Neural progenitor cell (in vitro differentiated cells): ENCODE measurements at regions not wholly inside any gene's neighbourhood (a gene's known extent, or its start where the extent isn't known, plus 50 kb on each side); places are given as distances from the start of the nearest gene placed in this dataset.
A peak's percentile ranks its signal among the peaks of the same experiment; 100 is the strongest.

Experiments used
- DNase-seq: peaks from one replicate; pipeline ENCODE4 v3.0.0-alpha.2; 2016; ENCODE audit warnings: low spot score
- H2AFZ ChIP-seq: fragments of 200-600 bp; sonication (generic); replicated peaks from 2 replicates; pipeline ENCODE4 v1.6.1; 2016; ENCODE audit warnings: antibody characterized with exemption
- H3F3A ChIP-seq: fragments of 200-600 bp; sonication (generic); 2 replicates; pipeline ENCODE4 v1.6.1; 2016; ENCODE audit warnings: antibody characterized with exemption, low read depth
- H3K27ac ChIP-seq: fragments of 200-600 bp; sonication (generic); 2 replicates; pipeline ENCODE4 v1.5.1; 2016; ENCODE audit warnings: mild to moderate bottlenecking
- H3K27me3 ChIP-seq: fragments of 200-600 bp; sonication (generic); 2 replicates; pipeline ENCODE4 v1.6.1; 2016; ENCODE audit warnings: mild to moderate bottlenecking, moderate library complexity
- H3K36me3 ChIP-seq: fragments of 200-600 bp; sonication (generic); 2 replicates; pipeline ENCODE4 v1.5.1; 2016
- H3K4me1 ChIP-seq: fragments of 200-600 bp; sonication (generic); 2 replicates; pipeline ENCODE4 v1.6.1; 2016; ENCODE audit warnings: mixed run types
- H3K4me2 ChIP-seq: fragments of 200-600 bp; sonication (generic); 2 replicates; pipeline ENCODE4 v1.6.1; 2016
- H3K4me3 ChIP-seq: fragments of 200-600 bp; sonication (generic); 2 replicates; pipeline ENCODE4 v1.5.1; 2016
- H3K79me2 ChIP-seq: fragments of 200-600 bp; sonication (generic); 2 replicates; pipeline ENCODE4 v1.6.1; 2016; ENCODE audit warnings: low read depth
- H3K9ac ChIP-seq: fragments of 200-600 bp; sonication (generic); 2 replicates; pipeline ENCODE4 v1.6.1; 2016
- H3K9me3 ChIP-seq: fragments of 200-600 bp; sonication (generic); 2 replicates; pipeline ENCODE4 v1.5.1; 2016; ENCODE audit warnings: low read depth
- H4K20me1 ChIP-seq: fragments of 200-600 bp; sonication (generic); 2 replicates; pipeline ENCODE4 v1.6.1; 2016; ENCODE audit warnings: low read depth
- H3K27ac Mint-ChIP-seq: 3 replicates; pipeline ENCODE4 v1.8.0; 2021; ENCODE audit warnings: mixed read lengths
- H3K27me3 Mint-ChIP-seq: 2 replicates; pipeline ENCODE4 v1.8.0; 2022; ENCODE audit warnings: low read depth, mild to moderate bottlenecking, inconsistent platforms, moderate library complexity, mixed read lengths; ENCODE audit not compliant: insufficient read depth
- H3K36me3 Mint-ChIP-seq: 3 replicates; pipeline ENCODE4 v1.8.0; 2021; ENCODE audit warnings: mixed read lengths
- H3K4me1 Mint-ChIP-seq: 3 replicates; pipeline ENCODE4 v1.8.0; 2021; ENCODE audit warnings: mixed read lengths
- H3K4me3 Mint-ChIP-seq: 3 replicates; pipeline ENCODE4 v1.8.0; 2021; ENCODE audit warnings: mild to moderate bottlenecking, moderate library complexity, mixed read lengths
- H3K9me3 Mint-ChIP-seq: 3 replicates; pipeline ENCODE4 v1.8.0; 2020; ENCODE audit warnings: mixed read lengths
- CTCF ChIP-seq: fragments of 200-600 bp; sonication (generic); IDR thresholded peaks from 2 replicates; pipeline ENCODE4 v1.5.1; 2017; ENCODE audit warnings: antibody characterized with exemption, mild to moderate bottlenecking
- EZH2 ChIP-seq: fragments of 200-600 bp; sonication (generic); IDR thresholded peaks from 2 replicates; pipeline ENCODE4 v1.6.1; 2017; ENCODE audit warnings: antibody characterized with exemption, mild to moderate bottlenecking, moderate library complexity
- EZH2phosphoT487 ChIP-seq: fragments of 200-600 bp; sonication (generic); IDR thresholded peaks from 2 replicates; pipeline ENCODE4 v1.6.1; 2017; ENCODE audit warnings: antibody characterized with exemption

GRCh38 chr3:147651107-147651778 is 242.1 kb downstream of the ZIC1 start:
- H3K27ac Mint-ChIP-seq, result no peak overlapping the region

GRCh38 chr3:147652651-147653366 is 243.6 kb downstream of the ZIC1 start:
- H3K79me2 ChIP-seq, result no peaks in the 10 kb centered on the region
- Mint-ChIP-seq H3K36me3 (no peaks in the 10 kb centered on the region), H3K27ac (no peak overlapping the region), H3K9me3 (peaks cover 4% of the 10 kb centered on the region), H3K4me3 (no peak overlapping the region), H3K4me1 (peaks cover 17% of the 10 kb centered on the region), H3K27me3 (no peaks in the 10 kb centered on the region)
- H3K9ac ChIP-seq, result no peak overlapping the region
- H3F3A ChIP-seq, result no peaks in the 10 kb centered on the region
- H2AFZ ChIP-seq, result peak overlapping the region; percentile 36
- DNase-seq, result no peak
- H3K9me3 ChIP-seq, result no peaks in the 10 kb centered on the region
- no peaks in the 10 kb centered on the region for H4K20me1 ChIP-seq
- TF ChIP-seq CTCF (no peak), EZH2phosphoT487 (no peak), EZH2 (no peak)
- H3K36me3 ChIP-seq, result no peaks in the 10 kb centered on the region
- no peak overlapping the region for H3K4me2 ChIP-seq
- no peaks in the 10 kb centered on the region for H3K27me3 ChIP-seq
- peaks cover 16% of the 10 kb centered on the region for H3K4me1 ChIP-seq
- no peak overlapping the region for H3K27ac ChIP-seq
- no peak overlapping the region for H3K4me3 ChIP-seq

More at GRCh38 chr3:147651107-147651778, 242.1 kb downstream of the ZIC1 start:
- Mint-ChIP-seq H3K27me3 (no peaks in the 10 kb centered on the region), H3K4me3 (no peak overlapping the region), H3K4me1 (peaks cover 17% of the 10 kb centered on the region), H3K9me3 (no peaks in the 10 kb centered on the region), H3K36me3 (no peaks in the 10 kb centered on the region)
- no peaks in the 10 kb centered on the region for H3K79me2 ChIP-seq
- H3K4me2 ChIP-seq, result no peak overlapping the region
- H4K20me1 ChIP-seq, result no peaks in the 10 kb centered on the region
- no peak overlapping the region for H3K9ac ChIP-seq
- peaks cover 12% of the 10 kb centered on the region for H3K4me1 ChIP-seq
- DNase-seq, result no peak
- H3K36me3 ChIP-seq, result no peaks in the 10 kb centered on the region
- no peak overlapping the region for H3K4me3 ChIP-seq
- TF ChIP-seq EZH2phosphoT487 (no peak), CTCF (no peak), EZH2 (no peak)
- H3K27me3 ChIP-seq, result no peaks in the 10 kb centered on the region
- no peaks in the 10 kb centered on the region for H3F3A ChIP-seq
- H2AFZ ChIP-seq, result no peak overlapping the region
- no peak overlapping the region for H3K27ac ChIP-seq
- H3K9me3 ChIP-seq, result no peaks in the 10 kb centered on the region

- Histone ChIP-seq H3K4me2 (no peak overlapping the region), H3K79me2 (no peaks in the 10 kb centered on the region), H4K20me1 (no peaks in the 10 kb centered on the region), H3K9ac (no peak overlapping the region), H3K27ac (no peak overlapping the region), H3K4me1 (peaks cover 16% of the 10 kb centered on the region), H3K36me3 (no peaks in the 10 kb centered on the region), H3K4me3 (no peak overlapping the region), H3K27me3 (no peaks in the 10 kb centered on the region), H3F3A (no peaks in the 10 kb centered on the region), H3K9me3 (no peaks in the 10 kb centered on the region), H2AFZ (peak overlapping the region; percentile 36)
- no peaks in the 10 kb centered on the region for H3K27me3 Mint-ChIP-seq
- H3K36me3 Mint-ChIP-seq, result no peaks in the 10 kb centered on the region
- DNase-seq, result peak; percentile 38
- TF ChIP-seq CTCF (no peak), EZH2phosphoT487 (no peak), EZH2 (no peak)
- H3K9me3 Mint-ChIP-seq, result peaks cover 6% of the 10 kb centered on the region
- peaks cover 17% of the 10 kb centered on the region for H3K4me1 Mint-ChIP-seq
- no peak overlapping the region for H3K4me3 Mint-ChIP-seq
- peak overlapping the region; percentile 55 for H3K27ac Mint-ChIP-seq
Observed at GRCh38 chr3:147653367-147653923, 244.3 kb downstream of the ZIC1 start.
